Loucy (cell line): ENCODE measurements at regions not wholly inside any gene's neighbourhood (a gene's known extent, or its start where the extent isn't known, plus 50 kb on each side); places are given as distances from the start of the nearest gene placed in this dataset.

ENCODE experiments used
- EZH2phosphoT487 ChIP-seq: fragments of 200-600 bp; IDR thresholded peaks from 2 replicates; pipeline ENCODE4 v1.6.1; 2018; ENCODE audit warnings: antibody characterized with exemption, mild to moderate bottlenecking, moderate library complexity, borderline replicate concordance
- TF ChIP-seq, protein P1 (sequence below): fragments of 200-600 bp; sonication (generic); conservative IDR thresholded peaks from 2 replicates; pipeline ENCODE4 v1.5.1; 2014; ENCODE audit warnings: mild to moderate bottlenecking, antibody characterized with exemption, low read length

DNA sequence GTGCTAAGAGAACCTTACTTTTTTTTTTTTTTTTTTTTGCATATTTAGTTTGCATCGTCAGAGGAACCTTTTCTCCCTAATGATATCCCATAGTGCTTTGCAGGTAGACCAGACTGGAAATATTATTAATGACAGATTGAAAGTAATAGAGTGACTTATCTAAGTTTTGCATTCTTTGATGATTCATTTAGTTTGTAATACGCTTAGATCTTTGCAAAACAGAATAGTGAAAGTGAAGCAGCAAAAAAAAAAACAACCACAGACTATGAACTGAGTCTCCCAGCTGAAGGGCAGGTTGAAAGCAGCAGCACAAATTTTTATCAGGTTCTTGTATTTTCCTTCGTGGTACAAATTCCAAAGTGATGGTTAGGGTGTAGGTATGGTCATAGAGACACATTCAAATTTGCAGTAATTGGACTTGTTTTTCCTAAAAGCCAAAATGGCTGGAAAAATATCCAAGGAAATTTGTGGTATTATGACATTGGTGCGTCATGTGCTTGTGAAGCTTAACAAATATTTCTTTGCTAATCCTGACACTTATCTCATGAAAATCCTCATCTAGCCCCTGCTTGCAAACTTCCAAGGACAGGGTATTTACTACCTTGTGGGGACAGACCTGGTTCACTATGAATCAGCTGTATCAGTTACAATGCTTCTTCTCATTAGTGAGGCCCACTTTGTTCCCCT, 81.8 kb upstream of the CREB5 start:
- TF ChIP-seq, protein P1, sequence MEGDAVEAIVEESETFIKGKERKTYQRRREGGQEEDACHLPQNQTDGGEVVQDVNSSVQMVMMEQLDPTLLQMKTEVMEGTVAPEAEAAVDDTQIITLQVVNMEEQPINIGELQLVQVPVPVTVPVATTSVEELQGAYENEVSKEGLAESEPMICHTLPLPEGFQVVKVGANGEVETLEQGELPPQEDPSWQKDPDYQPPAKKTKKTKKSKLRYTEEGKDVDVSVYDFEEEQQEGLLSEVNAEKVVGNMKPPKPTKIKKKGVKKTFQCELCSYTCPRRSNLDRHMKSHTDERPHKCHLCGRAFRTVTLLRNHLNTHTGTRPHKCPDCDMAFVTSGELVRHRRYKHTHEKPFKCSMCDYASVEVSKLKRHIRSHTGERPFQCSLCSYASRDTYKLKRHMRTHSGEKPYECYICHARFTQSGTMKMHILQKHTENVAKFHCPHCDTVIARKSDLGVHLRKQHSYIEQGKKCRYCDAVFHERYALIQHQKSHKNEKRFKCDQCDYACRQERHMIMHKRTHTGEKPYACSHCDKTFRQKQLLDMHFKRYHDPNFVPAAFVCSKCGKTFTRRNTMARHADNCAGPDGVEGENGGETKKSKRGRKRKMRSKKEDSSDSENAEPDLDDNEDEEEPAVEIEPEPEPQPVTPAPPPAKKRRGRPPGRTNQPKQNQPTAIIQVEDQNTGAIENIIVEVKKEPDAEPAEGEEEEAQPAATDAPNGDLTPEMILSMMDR = no peak
- no peak for TF ChIP-seq EZH2phosphoT487
